GM21360 (cell line): ENCODE measurements at regions not wholly inside any gene's neighbourhood (a gene's known extent, or its start where the extent isn't known, plus 50 kb on each side); places are given as distances from the start of the nearest gene placed in this dataset.
A peak's percentile ranks its signal among the peaks of the same experiment; 100 is the strongest.
"Not testable (repeated sequence)": the region's sequence is repeated elsewhere in the genome, so short reads cannot be mapped to it uniquely, and the experiment has no call there.

ENCODE experiments used
- ATAC-seq: cut with Tn5 transposase; IDR thresholded peaks from one replicate; pipeline ENCODE4 v1.9.1; 2021; ENCODE audit warnings: mild to moderate bottlenecking, moderate library complexity; ENCODE audit not compliant: unreplicated experiment

DNA sequence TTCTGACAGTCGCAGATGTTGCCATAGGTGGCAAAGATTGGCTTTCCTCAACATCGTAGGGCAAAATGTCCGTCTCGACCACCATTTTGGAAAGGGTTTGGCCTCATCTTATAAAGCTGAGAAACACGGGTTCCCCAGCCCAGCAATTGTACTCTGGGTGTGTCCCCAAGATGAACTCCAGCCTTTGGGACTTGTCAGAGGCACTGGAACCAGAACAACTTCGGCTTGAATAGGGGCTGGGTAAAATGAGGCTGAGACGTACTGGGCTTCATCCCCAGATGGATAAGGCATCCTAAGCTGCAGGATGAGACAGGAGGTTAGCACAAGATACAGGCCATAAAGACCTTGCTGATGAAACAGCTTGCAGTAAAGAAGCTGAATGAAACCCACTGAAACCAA is 151.9 kb downstream of the CRLF2 start:
- ATAC-seq: no peak

DNA sequence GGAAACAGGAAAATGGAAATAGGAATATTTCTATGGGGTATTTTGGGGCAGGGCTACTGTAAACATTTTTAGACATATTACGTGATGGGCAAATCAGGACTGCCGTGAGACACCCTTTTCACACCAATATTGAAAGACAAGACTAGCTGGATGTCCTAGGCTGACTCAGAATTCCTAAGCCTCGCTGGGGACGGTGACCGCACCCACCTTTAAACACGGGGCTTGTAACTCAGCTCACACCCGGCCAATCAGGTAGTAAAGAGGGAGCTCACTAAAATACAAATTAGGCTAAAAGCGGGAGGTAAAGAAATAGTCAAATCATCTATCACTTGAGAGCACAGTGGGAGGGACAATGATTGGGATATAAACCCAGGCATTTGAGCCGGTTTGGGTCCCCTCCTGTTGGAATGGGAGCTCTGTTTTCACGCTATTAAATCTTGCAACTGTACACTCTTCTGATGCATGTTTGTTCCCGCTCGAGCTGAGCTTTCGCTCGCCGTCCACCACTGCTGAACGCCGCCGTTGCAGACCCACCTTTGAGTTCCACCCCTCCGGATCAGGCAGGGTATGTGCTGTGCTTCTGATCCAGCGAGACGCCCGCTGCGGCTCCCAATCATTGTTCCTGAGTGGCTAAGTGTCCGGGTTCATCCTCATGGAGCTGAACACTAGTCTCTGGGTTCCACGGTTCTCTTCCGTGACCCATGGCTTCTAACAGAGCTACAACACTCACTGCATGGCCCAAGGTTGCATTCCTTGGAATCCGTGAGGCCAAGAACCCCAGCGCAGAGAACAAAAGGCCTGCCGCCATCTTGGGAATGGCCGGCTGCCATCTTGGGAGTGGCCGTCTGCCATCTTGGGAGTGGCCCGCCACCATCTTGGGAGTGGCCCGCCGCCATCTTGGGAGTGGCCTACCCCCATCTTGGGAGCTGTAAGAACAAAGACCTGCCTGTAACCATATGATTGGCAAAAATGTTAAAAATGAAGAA is 152.6 kb downstream of the CRLF2 start:
- no peak for ATAC-seq

- not testable (repeated sequence) for ATAC-seq
Measured at GRCh38 chrX:1053600-1053999, 158.8 kb downstream of the CRLF2 start.

DNA sequence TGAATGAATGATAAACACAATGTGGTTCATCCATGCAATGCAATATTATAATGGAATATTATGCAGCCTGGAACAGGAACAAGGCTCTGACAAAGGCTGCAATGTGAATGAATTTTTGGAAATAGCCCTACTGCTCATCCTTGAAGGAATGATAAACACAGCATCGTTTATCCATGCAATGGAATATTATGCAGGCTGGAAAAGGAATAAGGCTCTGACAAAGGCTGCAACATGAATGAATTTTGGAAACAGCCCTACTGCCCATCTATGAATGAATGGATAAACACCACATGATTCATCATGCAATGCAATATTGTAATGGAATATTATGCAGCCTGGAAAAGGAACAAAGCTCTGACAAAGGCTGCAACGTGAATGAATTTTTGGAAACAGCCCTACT is 159.4 kb downstream of the CRLF2 start:
- no peak for ATAC-seq

DNA sequence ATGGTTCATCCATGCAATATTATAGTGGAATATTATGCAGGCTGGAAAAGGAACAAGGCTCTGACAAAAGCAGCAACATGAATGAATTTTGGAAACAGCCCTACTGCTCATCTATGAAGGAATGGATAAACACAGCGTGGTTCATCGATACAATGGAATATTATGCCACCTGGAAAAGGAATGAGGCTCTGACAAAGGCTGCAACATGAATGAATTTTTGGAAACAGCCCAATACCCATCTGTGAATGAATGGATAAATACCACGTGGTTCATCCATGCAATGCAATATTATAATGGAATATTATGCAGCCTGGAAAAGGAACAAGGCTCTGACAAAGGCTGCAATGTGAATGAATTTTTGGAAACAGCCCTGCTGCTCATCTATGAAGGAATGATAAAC is 160.4 kb downstream of the CRLF2 start:
- ATAC-seq: no peak

- no peak for ATAC-seq
Measured at GRCh38 chrX:1051421-1051820, 161.0 kb downstream of the CRLF2 start.

DNA sequence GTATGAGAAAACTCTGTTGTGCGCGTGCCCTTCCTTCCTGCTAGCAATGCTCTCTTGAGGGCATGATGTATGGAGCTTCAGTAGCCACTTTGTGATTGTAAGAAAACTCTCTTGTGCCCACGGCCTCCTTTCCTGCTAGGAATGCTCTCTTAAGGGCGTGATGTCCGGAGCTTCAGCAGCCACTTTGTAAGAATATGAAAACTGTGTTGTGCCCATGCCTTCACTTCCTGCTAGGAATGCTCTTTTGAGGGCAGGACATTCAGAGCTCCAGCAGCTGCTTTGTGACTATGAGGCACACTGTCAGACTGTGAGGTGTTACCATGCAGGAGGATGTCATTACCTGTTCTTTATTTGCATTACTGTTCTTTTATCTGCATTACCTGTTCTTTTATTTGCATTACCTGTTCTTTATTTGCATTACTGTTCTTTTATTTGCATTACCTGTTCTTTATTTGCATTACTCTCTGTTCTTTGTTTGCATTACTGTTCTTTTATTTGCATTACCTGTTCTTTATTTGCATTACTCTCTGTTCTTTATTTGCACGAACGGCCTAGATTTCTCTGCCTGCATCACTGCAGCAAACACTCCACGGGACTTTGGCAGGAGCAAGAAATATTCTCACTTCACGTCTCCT is 166.7 kb downstream of the CRLF2 start:
- no peak for ATAC-seq

DNA sequence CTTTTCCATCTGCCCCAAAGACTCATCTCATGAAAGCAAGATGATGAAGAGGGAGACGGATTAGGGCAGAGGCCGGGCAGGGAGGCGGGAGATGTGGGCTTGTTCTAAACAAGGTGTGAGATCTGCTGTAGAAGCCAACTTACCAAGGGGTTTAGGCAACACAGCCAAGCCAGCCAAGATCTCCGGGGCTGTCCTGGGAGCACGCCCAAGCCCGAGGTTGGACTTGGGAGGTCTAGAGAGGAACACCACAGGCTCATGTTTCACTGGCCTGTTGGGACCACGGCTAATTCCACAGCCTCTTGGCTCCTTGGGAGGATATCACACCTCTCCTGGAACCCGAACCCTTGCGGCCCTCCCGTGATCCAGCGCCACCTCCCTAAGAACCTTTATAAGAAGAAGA is 171.4 kb downstream of the CRLF2 start:
- no peak for ATAC-seq

- ATAC-seq: not testable (repeated sequence)
Measured at GRCh38 chrX:1035931-1036330, 176.5 kb downstream of the CRLF2 start.

DNA sequence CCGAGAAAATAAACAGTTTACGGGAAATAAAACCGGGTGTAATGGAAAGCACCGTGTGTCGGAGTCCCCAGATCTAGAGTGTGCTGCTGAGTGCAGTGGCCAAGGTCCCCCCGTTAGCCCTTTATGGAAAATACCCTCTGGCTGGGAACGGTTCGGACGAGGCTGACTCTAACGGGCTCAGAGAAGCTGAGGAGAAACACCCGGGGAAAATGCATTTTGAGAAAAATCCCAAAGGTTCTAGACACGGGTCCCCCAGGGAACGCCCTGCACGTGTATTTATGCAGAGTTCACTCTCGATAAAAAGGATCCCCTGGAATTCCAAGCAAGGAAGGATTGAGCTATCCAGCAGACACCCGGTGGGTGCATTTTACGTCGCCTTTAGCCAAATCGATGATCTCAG is 177.2 kb downstream of the CRLF2 start:
- no peak for ATAC-seq

DNA sequence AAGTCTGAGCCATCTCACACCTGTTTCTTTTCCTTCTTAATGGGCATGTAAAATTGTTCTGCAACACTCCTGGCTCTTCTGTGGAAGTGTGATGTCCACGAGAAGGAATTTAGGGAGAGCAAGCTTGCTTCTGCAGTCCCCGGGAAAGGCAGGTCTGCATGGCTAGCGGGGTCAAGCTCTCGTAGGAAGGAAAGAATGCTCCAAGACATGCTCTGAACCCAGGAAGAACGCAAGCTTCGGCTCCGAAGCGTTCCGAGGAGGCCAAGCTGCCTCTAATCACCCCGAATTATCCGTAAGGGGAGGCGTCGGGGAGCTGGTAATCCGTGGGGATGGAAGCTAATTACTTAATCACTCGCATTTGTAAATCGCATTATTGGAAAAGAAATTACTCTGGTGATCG is 177.7 kb downstream of the CRLF2 start:
- ATAC-seq: no peak

- no peak for ATAC-seq
Measured at GRCh38 chrX:1031521-1032430, 180.7 kb downstream of the CRLF2 start.

- no peak for ATAC-seq
Measured at GRCh38 chrX:1029494-1029893, 183.0 kb downstream of the CRLF2 start.

GRCh38 chrX:1027680-1028079 is 184.8 kb downstream of the CRLF2 start:
- no peak for ATAC-seq

DNA sequence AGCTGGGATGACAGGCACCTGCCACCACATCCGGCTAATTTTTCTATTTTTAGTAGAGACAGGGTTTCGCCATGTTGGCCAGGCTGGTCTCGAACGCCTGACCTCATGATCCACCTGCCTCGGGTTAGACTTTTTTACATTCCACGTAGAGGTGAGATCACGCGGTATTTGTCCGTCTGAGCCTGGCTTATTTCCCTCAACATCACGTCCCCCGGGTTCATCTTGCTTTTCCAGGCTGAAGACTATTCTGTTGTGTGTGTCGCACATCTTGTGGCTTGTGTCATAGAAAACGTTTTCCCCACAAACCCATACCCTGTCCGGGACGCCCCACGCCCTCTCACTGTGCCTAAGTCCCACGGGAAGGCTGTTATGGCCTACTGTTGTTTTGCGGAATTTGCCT is 185.3 kb downstream of the CRLF2 start:
- ATAC-seq: no peak

DNA sequence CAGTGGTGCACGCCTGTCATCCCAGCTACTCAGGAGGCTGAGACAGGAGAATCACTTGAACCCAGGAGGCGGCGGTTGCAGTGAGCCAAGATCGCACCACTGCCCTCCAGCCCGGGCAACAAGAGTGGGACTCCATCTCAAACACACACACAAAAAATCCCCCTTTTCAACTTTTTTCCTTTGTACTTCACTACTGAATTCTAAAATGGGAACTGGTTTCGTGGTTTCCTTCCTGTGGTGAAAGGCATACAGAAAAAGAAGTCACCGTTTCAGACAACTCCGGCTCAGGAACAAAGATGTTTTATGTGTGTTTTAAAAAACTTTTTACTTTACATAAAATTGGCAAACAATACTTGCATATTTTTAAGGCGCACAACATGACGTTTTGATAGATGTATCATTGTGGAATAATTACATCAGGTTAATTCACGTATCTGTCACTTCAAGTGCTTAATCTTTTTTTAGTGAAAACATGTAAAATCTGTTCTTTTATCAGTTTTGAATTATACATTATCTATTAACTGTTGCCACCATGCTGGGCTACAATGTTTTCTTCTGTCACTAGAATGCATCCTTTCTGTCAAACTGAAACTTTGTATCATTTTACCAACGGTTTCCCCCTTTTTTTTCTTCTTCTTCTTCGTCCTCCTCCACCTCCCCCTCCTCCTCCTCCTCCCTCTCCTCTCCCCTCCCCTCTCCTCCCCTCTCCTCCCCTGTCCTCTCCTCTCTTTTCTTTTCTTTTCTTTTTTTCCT is 186.0 kb downstream of the CRLF2 start:
- ATAC-seq: peak; percentile 65

DNA sequence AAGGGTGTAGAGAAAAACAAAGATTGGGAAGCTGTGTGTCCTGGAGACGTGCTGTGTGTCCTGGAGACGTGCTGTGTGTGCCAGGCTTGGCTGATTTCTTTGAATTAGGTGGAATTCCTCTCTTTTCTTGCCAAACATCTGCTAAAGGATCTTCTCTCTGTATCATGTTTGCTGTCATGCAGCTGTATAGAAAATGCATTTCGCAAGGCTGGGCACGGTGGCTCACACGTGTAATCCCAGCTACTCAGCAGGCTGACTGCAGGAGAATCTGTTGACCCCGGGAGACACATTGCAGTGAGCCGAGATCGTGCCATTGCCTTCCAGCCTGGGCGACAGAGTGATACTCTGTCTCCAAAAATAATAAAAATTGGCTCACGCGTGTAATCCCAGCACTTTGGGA is 187.0 kb downstream of the CRLF2 start:
- ATAC-seq: no peak

DNA sequence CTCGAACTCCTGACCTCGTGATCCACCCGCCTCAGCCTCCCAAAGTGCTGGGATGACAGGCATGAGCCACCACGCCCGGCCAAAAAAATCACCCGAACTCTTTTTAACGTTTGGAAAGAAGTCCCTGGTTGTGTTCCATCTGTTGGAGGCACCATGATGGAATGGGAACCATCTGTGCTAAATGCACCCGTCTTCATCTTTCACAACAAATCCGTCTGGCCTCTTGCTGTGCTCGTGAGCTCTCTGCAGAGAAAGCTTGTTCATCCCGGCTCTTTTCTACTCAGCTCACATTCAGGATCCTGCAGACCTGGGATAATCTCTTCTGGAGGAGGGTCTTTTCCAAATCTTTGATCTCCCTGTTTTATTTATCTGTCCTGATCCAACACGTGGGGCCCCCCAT is 188.8 kb downstream of the CRLF2 start:
- ATAC-seq: no peak

GRCh38 chrX:1021314-1021993 is 191.0 kb downstream of the CRLF2 start:
- not testable (repeated sequence) for ATAC-seq

- ATAC-seq: no peak
Measured at GRCh38 chrX:1020634-1021166, 191.7 kb downstream of the CRLF2 start.
